ENCODE measurements at regions not wholly inside any gene's neighbourhood (a gene's known extent, or its start where the extent isn't known, plus 50 kb on each side); places are given as distances from the start of the nearest gene placed in this dataset.

GRCh38 chr9:99725852-99726251, 95.8 kb upstream of the NR4A3 start:
- no peak overlapping the region for H3T11ph ChIP-seq (ENCODE audit: low read length)
- H4K20me1 ChIP-seq (ENCODE audit: control insufficient read depth, insufficient read depth, insufficient read length), result no peaks in the 10 kb centered on the region
- no peak overlapping the region for H2AFZ ChIP-seq (ENCODE audit: low read length)
- H2AK5ac ChIP-seq (ENCODE audit: insufficient read length, low read length), result no peak overlapping the region
- H3K23me2 ChIP-seq (ENCODE audit: insufficient read length, low read depth, low read length, poor library complexity, severe bottlenecking), result no peaks in the 10 kb centered on the region
- no peak for DNase-seq
- Mint-ChIP-seq H3K36me3 (ENCODE audit: insufficient read depth in 1 of 3, low read depth in 3 of 3) (peaks cover 0 to 5% (median 4%) of the 10 kb centered on the region in 3 experiments; a peak in 3 of 7 replicates), H3K27ac (no peak overlapping the region), H3K4me3 (no peak overlapping the region), H3K4me1 (peaks cover 25 to 29% of the 10 kb centered on the region in 2 experiments), H3K9me3 (peaks cover 3 to 4% of the 10 kb centered on the region in 2 experiments; a peak in 3 of 5 replicates), H3K27me3 (ENCODE audit: low read depth) (no peaks in the 10 kb centered on the region)
- H3K4ac ChIP-seq (ENCODE audit: low read depth, low read length), result no peak overlapping the region
- H2BK120ac ChIP-seq (ENCODE audit: low read depth, low read length, poor library complexity, severe bottlenecking), result no peak overlapping the region
- no peak overlapping the region for H2BK15ac ChIP-seq (ENCODE audit: low read depth, low read length)
- no peak overlapping the region for H3K23ac ChIP-seq (ENCODE audit: insufficient read length, low read depth, low read length)
- no peaks in the 10 kb centered on the region for H3K79me2 ChIP-seq (ENCODE audit: insufficient read depth, low read length)
- no peak overlapping the region for H3K27ac ChIP-seq (ENCODE audit: insufficient read length, low read depth, low read length)
- peaks cover 9% of the 10 kb centered on the region for H3K4me1 ChIP-seq (ENCODE audit: insufficient read depth, low read length)
- no peak overlapping the region for H3K9ac ChIP-seq (ENCODE audit: extremely low read depth, insufficient read length, low read length)
- H2BK5ac ChIP-seq (ENCODE audit: insufficient read length, low read length), result no peak overlapping the region
- H4K91ac ChIP-seq (ENCODE audit: insufficient read length, low read depth, low read length), result no peak overlapping the region
- H3K4me2 ChIP-seq (ENCODE audit: insufficient read depth, insufficient read length, low read length), result no peak overlapping the region
- TF ChIP-seq CTCF (conservative IDR thresholded peaks at IDR 0.05), result no peak
- H3K79me1 ChIP-seq (ENCODE audit: insufficient read depth, low read depth, low read length, poor library complexity, severe bottlenecking), result no peaks in the 10 kb centered on the region
- H4K8ac ChIP-seq (replicated peaks; ENCODE audit: insufficient read length, low read depth, low read length), result no peak overlapping the region
- H3K18ac ChIP-seq (ENCODE audit: insufficient read length, low read depth, low read length), result no peak overlapping the region
- H4K5ac ChIP-seq (ENCODE audit: insufficient read length, low read depth, low read length), result no peak overlapping the region
- no peaks in the 10 kb centered on the region; the same call in 1 of the 2 replicates for H3K27me3 ChIP-seq (ENCODE audit: insufficient read depth, low read length)
- H3K14ac ChIP-seq (ENCODE audit: insufficient read depth, low read length), result no peak overlapping the region
- no peak overlapping the region for H2BK20ac ChIP-seq (ENCODE audit: low read depth, low read length, poor library complexity, severe bottlenecking)
- H3K9me3 ChIP-seq (ENCODE audit: control insufficient read depth, low read depth, low read length), result no peaks in the 10 kb centered on the region
- H3K56ac ChIP-seq (ENCODE audit: insufficient read length, low read depth, low read length), result no peak overlapping the region
- no peak overlapping the region for H2BK12ac ChIP-seq (ENCODE audit: insufficient read length, low read depth, low read length)
